Fibroblast of mammary gland (primary cell): ENCODE measurements at regions not wholly inside any gene's neighbourhood (a gene's known extent, or its start where the extent isn't known, plus 50 kb on each side); places are given as distances from the start of the nearest gene placed in this dataset.
A peak's percentile ranks its signal among the peaks of the same experiment; 100 is the strongest.

ENCODE experiments used
- DNase-seq: peaks from one replicate; pipeline ENCODE4 v3.0.0-alpha.2; 2010; ENCODE audit warnings: low read depth
- H3K4me3 ChIP-seq: 2 replicates; pipeline ENCODE4 v1.5.1; 2011; ENCODE audit warnings: low read depth, mild to moderate bottlenecking, low read length, moderate library complexity; ENCODE audit not compliant: control insufficient read depth
- TF ChIP-seq, protein P1 (sequence below): conservative IDR thresholded peaks from 2 replicates; pipeline ENCODE4 v1.5.1; 2011; ENCODE audit warnings: low read depth, low read length, inconsistent platforms; ENCODE audit not compliant: control insufficient read depth, insufficient read depth

DNA sequence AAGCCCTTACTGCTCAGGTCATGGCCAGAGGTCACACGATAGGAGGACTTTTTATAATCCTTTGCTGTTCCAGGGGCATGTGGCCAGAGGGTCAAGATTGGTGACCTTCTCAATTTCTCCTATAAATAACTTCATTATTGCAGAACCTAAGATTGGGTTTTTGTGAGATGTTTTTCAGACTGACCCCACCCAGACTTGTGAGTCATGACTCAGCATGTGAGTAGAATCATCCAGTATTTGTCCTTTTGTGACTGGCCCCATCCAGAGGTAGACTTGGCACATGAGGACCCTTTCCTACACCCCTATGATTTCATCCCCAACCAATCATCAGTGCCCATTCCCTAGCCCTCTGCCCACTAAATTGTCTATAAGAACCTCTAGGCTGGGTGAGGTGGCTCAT, 84.5 kb upstream of the ABCC4 start:
- TF ChIP-seq, protein P1, sequence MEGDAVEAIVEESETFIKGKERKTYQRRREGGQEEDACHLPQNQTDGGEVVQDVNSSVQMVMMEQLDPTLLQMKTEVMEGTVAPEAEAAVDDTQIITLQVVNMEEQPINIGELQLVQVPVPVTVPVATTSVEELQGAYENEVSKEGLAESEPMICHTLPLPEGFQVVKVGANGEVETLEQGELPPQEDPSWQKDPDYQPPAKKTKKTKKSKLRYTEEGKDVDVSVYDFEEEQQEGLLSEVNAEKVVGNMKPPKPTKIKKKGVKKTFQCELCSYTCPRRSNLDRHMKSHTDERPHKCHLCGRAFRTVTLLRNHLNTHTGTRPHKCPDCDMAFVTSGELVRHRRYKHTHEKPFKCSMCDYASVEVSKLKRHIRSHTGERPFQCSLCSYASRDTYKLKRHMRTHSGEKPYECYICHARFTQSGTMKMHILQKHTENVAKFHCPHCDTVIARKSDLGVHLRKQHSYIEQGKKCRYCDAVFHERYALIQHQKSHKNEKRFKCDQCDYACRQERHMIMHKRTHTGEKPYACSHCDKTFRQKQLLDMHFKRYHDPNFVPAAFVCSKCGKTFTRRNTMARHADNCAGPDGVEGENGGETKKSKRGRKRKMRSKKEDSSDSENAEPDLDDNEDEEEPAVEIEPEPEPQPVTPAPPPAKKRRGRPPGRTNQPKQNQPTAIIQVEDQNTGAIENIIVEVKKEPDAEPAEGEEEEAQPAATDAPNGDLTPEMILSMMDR: no peak
- H3K4me3 ChIP-seq: no peak overlapping the region
- peak; percentile 46 for DNase-seq

DNA sequence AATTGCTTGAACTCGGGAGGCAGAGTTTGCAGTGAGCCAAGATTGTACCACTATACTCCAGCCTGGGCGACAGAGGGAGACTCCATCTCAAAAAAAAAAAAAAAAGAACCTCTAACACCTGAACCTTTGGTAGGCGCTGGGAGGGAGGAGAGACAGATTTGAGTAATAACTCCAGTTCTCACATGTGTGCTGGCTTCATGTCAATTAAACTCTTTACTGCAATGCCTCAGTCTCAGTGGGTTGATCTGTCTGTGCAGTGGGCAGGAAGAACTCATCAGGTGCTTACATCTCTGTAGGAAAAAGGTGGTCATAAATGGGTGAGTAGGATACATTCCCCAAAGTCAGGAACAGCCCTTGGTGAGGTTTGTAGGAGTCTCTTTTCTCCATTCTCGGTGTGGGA, 85.1 kb upstream of the ABCC4 start:
- DNase-seq: no peak
- H3K4me3 ChIP-seq: no peak overlapping the region
- TF ChIP-seq, protein P1: no peak

DNA sequence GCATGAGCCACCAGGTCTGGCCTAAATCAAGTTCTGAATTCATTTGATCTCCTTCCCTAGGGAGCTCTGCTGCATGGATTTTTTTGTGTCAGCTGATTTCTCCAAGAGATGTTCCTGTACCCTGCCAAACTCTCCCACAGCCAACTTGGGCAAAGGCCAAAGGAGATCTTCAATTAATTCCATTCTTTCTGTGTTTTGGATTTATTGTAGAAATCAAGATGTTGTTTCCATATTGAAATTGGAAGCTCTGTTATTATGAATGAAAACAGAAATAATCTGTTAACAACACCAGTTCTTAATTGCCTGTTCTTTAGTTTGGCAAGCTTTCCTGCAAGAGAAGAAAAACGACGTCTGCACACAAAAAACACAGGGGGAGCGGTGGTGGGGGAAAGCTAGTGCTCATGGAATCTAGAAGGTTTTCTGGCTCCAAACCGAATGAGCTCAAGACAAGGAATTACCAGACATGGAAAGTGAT, 86.5 kb upstream of the ABCC4 start:
- DNase-seq: peak; percentile 58
- H3K4me3 ChIP-seq: no peak overlapping the region
- TF ChIP-seq, protein P1: no peak

DNA sequence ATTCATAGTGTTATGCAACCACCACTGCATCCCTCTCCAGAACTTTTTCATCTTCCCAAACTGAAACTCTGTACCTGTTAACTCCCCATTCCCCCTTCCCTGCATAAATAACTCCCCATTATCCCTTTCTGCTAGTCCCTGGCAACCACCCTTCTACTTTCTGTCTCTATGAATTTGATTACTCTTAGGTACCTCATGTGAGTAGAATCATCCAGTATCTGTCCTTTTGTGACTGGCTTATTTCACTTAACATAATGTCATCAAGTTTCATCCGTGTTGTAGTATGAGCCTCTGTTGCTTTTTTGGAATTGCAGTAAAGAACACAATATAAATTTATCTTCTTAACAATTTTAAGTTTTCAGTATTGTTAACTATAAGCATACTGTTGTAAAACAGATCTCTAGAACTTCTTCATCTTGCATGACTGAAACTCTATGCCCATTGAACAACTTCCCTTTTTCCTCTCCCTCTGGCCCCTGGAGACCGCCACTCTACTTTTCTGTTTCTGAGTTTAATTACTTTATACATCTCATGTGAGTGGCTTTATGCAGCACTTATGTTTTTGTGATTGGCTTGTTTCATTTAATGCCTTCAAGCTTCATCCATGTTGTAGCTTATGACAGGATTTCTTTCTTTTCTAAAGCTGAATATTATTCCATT, 87.3 kb upstream of the ABCC4 start:
- TF ChIP-seq, protein P1: no peak
- DNase-seq: no peak
- H3K4me3 ChIP-seq: no peak overlapping the region

DNA sequence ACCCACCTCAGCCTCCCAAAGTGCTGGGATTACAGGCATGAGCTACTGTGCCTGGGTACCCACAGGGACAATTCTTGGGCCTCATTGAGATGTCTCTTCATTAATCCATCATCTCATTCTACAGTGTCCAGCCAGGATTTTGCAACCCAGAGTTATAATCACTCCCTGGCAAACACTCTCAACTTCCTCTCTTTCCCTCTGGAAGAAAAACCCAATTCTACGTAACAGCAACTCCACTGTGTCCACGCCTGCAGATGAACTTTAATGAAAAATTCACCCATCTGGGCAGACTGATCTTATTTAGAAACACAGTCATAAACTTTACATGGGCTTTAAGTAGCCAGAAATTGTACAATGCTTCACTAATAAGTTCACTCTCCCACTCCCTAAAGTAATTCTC, 90.1 kb upstream of the ABCC4 start:
- TF ChIP-seq, protein P1: no peak
- no peak overlapping the region for H3K4me3 ChIP-seq
- peak; percentile 10 for DNase-seq

DNA sequence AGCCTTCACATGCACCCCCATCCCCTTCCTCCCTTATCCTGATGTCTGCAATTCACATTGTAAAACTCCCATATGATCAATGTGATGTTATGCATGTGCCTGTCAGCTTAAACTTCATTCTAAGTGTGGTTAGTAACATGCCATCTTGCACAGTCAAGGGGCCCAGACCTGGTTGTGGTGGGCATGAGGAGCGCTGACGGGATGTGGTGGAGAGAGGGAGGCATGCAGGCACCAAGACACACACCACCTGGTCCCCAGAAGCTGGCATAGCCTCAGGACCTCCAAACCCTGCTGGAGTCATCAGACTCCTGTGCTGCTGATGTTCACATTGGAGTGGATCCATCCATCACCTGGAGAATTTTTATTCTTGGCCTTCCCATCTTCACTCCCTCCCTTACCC, 90.5 kb upstream of the ABCC4 start:
- H3K4me3 ChIP-seq: no peak overlapping the region
- TF ChIP-seq, protein P1: no peak
- DNase-seq: no peak
